NCI-H446 (cell line): ENCODE measurements at regions not wholly inside any gene's neighbourhood (a gene's known extent, or its start where the extent isn't known, plus 50 kb on each side); places are given as distances from the start of the nearest gene placed in this dataset.

ENCODE experiments used
- DNase-seq, 2 experiments: peaks; one replicate each; lab custom pipeline; 2025; lab: John Stamatoyannopoulos, UW

- no peak for DNase-seq
These were observed 1059.8 kb upstream of the MAP3K7 start for GRCh38 chr6:91646649-91647048.

GRCh38 chr6:91645811-91646210, 1058.9 kb upstream of the MAP3K7 start:
- DNase-seq: no peak

GRCh38 chr6:91637217-91637616, 1050.3 kb upstream of the MAP3K7 start:
- DNase-seq: no peak

- no peak for DNase-seq
These were observed 1047.9 kb upstream of the MAP3K7 start for GRCh38 chr6:91634791-91635190.

- peak in 1 of 2 experiments; percentile 58 for DNase-seq
These were observed 1046.7 kb upstream of the MAP3K7 start for GRCh38 chr6:91633374-91634111.

GRCh38 chr6:91632308-91632707, 1045.4 kb upstream of the MAP3K7 start:
- DNase-seq: no peak

GRCh38 chr6:91631227-91631626, 1044.4 kb upstream of the MAP3K7 start:
- no peak for DNase-seq

- DNase-seq: peak in 1 of 2 experiments; percentile 3
These were observed 1040.0 kb upstream of the MAP3K7 start for GRCh38 chr6:91626911-91627310.

GRCh38 chr6:91613481-91613880, 1026.6 kb upstream of the MAP3K7 start:
- peak in 1 of 2 experiments; percentile 21 for DNase-seq

- DNase-seq: no peak
These were observed 1024.3 kb upstream of the MAP3K7 start for GRCh38 chr6:91611190-91611589.

GRCh38 chr6:91608428-91608827, 1021.6 kb upstream of the MAP3K7 start:
- no peak for DNase-seq

GRCh38 chr6:91606148-91606901, 1019.5 kb upstream of the MAP3K7 start:
- DNase-seq: no peak

- no peak for DNase-seq
These were observed 1013.7 kb upstream of the MAP3K7 start for GRCh38 chr6:91600561-91600960.

GRCh38 chr6:91590191-91590590, 1003.3 kb upstream of the MAP3K7 start:
- no peak for DNase-seq

- DNase-seq: no peak
These were observed 993.8 kb upstream of the MAP3K7 start for GRCh38 chr6:91580635-91581034.

GRCh38 chr6:91575032-91575431, 988.2 kb upstream of the MAP3K7 start:
- no peak for DNase-seq

GRCh38 chr6:91573826-91574416, 987.0 kb upstream of the MAP3K7 start:
- DNase-seq: no peak

- DNase-seq: no peak
These were observed 986.0 kb upstream of the MAP3K7 start for GRCh38 chr6:91572878-91573277.

GRCh38 chr6:91569071-91569470, 982.2 kb upstream of the MAP3K7 start:
- DNase-seq: no peak

GRCh38 chr6:91566467-91566866, 979.6 kb upstream of the MAP3K7 start:
- no peak for DNase-seq

GRCh38 chr6:91565207-91565606, 978.3 kb upstream of the MAP3K7 start:
- DNase-seq: no peak

- DNase-seq: no peak
These were observed 976.1 kb upstream of the MAP3K7 start for GRCh38 chr6:91562955-91563354.

- DNase-seq: no peak
These were observed 973.5 kb upstream of the MAP3K7 start for GRCh38 chr6:91560409-91560808.
